ENCODE measurements at regions not wholly inside any gene's neighbourhood (a gene's known extent, or its start where the extent isn't known, plus 50 kb on each side); places are given as distances from the start of the nearest gene placed in this dataset.

DNA sequence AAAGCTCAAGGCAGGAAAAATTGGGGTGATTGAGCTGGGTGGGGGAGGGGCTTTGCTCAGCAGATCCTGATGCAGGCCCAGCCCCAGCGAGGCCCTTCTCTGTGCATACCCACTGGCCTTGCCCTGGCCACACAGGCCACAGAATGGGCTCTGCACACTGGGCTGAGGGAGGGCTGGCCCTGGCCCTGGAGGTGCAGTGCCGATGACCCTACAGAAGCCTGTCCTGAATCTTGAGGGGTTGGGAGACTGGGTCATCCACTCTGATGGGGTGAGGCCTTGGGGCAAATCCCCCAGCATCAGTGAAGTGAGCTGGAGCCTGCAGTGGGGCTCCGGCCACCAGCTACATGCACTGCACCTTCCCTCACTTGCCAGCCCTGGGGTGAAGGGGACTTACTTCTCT, 153.1 kb downstream of the URI1 start:
- TF ChIP-seq, protein P1, sequence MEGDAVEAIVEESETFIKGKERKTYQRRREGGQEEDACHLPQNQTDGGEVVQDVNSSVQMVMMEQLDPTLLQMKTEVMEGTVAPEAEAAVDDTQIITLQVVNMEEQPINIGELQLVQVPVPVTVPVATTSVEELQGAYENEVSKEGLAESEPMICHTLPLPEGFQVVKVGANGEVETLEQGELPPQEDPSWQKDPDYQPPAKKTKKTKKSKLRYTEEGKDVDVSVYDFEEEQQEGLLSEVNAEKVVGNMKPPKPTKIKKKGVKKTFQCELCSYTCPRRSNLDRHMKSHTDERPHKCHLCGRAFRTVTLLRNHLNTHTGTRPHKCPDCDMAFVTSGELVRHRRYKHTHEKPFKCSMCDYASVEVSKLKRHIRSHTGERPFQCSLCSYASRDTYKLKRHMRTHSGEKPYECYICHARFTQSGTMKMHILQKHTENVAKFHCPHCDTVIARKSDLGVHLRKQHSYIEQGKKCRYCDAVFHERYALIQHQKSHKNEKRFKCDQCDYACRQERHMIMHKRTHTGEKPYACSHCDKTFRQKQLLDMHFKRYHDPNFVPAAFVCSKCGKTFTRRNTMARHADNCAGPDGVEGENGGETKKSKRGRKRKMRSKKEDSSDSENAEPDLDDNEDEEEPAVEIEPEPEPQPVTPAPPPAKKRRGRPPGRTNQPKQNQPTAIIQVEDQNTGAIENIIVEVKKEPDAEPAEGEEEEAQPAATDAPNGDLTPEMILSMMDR (IDR thresholded peaks at IDR 0.05; ENCODE audit: insufficient read depth in 1 of 2, low read depth in 1 of 2, low read length in 1 of 2, severe bottlenecking in 1 of 2, unreplicated experiment in 1 of 2), result no peak
- Mint-ChIP-seq H3K27me3 (ENCODE audit: insufficient read depth, unreplicated experiment) (peaks cover 18% of the 10 kb centered on the region), H3K4me3 (ENCODE audit: unreplicated experiment) (no peak overlapping the region), H3K36me3 (ENCODE audit: insufficient read depth, unreplicated experiment) (no peaks in the 10 kb centered on the region), H3K9me3 (ENCODE audit: unreplicated experiment) (no peaks in the 10 kb centered on the region), H3K27ac (ENCODE audit: unreplicated experiment) (no peak overlapping the region), H3K4me1 (ENCODE audit: low read depth, unreplicated experiment) (no peaks in the 10 kb centered on the region)
- Histone ChIP-seq H3K9me3 (no peaks in the 10 kb centered on the region), H3K4me3 (ENCODE audit: low read depth, low read length) (no peak overlapping the region), H3K36me3 (ENCODE audit: control insufficient read depth, insufficient read depth, low read length) (no peaks in the 10 kb centered on the region), H3K4me1 (no peaks in the 10 kb centered on the region), H3K27me3 (replicated peaks; ENCODE audit: control insufficient read depth, insufficient read depth, low read length) (no peaks in the 10 kb centered on the region)
- POLR2A ChIA-PET, result no interaction called here
- no TSS peak for BruUV-seq (replicated peaks)
- intact Hi-C loops (cut with micrococcal nuclease; ENCODE audit: unreplicated experiment), result no loop called here
- CTCF ChIA-PET, result no interaction called here
- DNase-seq, result no peak

DNA sequence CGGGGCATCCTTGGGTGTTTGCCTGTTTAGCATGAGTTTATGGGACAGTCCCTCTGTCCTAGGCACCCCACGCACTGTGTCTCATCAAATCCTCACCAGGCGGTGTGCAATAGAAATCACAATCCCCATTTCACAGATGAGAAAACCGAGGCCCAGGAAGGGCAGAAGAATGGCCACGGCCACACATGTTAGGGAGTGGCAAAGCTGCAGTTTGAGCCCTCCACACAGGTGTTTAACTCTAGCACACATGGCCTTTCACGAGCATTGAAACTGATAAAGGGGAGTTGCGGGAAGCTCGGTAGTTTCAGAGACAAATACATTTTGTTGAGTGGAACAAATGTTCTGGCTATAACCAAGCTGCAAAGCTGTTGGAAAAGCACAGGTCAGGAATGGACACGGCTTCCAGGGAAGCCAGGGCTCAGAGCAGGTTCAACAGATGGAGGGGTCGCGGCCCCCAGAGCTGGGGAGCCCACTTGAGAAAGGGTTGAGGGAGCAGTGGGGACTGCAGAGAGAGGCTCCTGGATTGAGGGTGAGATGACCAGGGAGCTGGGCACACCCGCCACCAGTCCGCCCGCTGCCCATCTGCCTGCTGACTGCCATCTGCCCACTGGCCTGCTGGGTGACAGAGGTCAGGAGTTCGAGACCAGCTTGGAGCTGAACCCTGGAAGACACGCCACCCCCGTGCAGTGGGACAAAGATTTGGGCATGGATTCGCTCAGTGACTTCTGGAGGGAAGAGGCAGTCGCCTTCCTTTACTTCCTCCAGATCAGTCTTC, 154.7 kb downstream of the URI1 start:
- H3K27me3 Mint-ChIP-seq (ENCODE audit: insufficient read depth, unreplicated experiment), result peaks cover 15% of the 10 kb centered on the region

DNA sequence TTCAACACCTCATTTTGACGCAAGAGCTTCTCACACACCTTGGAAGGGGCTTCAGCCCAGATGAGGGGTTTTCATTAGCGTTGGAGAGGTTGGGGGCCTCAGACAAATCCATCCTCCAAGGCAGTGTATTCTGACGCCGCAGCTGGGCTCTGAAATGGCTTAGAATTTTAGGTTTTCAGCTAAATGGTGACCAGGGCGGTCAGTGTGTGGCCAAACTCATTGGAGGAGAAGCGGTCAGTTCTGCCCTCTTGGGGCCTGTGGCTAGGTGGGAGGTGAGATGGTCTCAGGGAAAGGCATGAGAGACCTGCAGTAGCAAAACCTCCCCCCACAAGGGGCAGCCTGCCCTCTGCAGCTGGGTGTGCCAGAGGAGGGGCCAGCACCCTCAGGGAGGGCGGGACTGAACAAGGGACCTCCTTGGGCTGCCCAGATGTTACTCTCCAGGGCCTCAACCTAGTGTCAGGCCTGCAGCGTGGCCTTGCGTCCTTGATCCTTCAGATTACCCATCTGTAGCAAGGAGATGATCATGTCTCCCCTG, 155.8 kb downstream of the URI1 start:
- H3K4me3 Mint-ChIP-seq (ENCODE audit: unreplicated experiment), result no peak overlapping the region
- H3K27ac Mint-ChIP-seq (ENCODE audit: unreplicated experiment), result no peak overlapping the region
- Histone ChIP-seq H3K27me3 (replicated peaks; ENCODE audit: control insufficient read depth, insufficient read depth, low read length) (no peaks in the 10 kb centered on the region), H3K4me3 (ENCODE audit: low read depth, low read length) (no peak overlapping the region), H3K36me3 (ENCODE audit: control insufficient read depth, insufficient read depth, low read length) (no peaks in the 10 kb centered on the region), H3K9me3 (no peaks in the 10 kb centered on the region), H3K4me1 (no peaks in the 10 kb centered on the region)
- ChIA-PET POLR2A (no interaction called here), CTCF (no interaction called here)
- no peaks in the 10 kb centered on the region for H3K36me3 Mint-ChIP-seq (ENCODE audit: insufficient read depth, unreplicated experiment)
- TF ChIP-seq, protein P1 (IDR thresholded peaks at IDR 0.05; ENCODE audit: insufficient read depth in 1 of 2, low read depth in 1 of 2, low read length in 1 of 2, severe bottlenecking in 1 of 2, unreplicated experiment in 1 of 2), result no peak
- no peaks in the 10 kb centered on the region for H3K9me3 Mint-ChIP-seq (ENCODE audit: unreplicated experiment)
- H3K27me3 Mint-ChIP-seq (ENCODE audit: insufficient read depth, unreplicated experiment), result peaks cover 15% of the 10 kb centered on the region
- intact Hi-C loops (cut with micrococcal nuclease; ENCODE audit: unreplicated experiment), result no loop called here
- H3K4me1 Mint-ChIP-seq (ENCODE audit: low read depth, unreplicated experiment), result no peaks in the 10 kb centered on the region
- BruUV-seq (replicated peaks), result no TSS peak
- DNase-seq, result no peak

More for the DNA sequence above, 154.7 kb downstream of the URI1 start:
- CTCF ChIA-PET, result no interaction called here
- no peaks in the 10 kb centered on the region for H3K9me3 Mint-ChIP-seq (ENCODE audit: unreplicated experiment)
- intact Hi-C loops (cut with micrococcal nuclease; ENCODE audit: unreplicated experiment), result no loop called here
- TF ChIP-seq, protein P1 (IDR thresholded peaks at IDR 0.05; ENCODE audit: insufficient read depth in 1 of 2, low read depth in 1 of 2, low read length in 1 of 2, severe bottlenecking in 1 of 2, unreplicated experiment in 1 of 2), result no peak
- H3K4me1 Mint-ChIP-seq (ENCODE audit: low read depth, unreplicated experiment), result no peaks in the 10 kb centered on the region
- Histone ChIP-seq H3K4me1 (no peaks in the 10 kb centered on the region), H3K9me3 (no peaks in the 10 kb centered on the region), H3K27me3 (replicated peaks; ENCODE audit: control insufficient read depth, insufficient read depth, low read length) (no peaks in the 10 kb centered on the region), H3K36me3 (ENCODE audit: control insufficient read depth, insufficient read depth, low read length) (no peaks in the 10 kb centered on the region), H3K4me3 (ENCODE audit: low read depth, low read length) (no peak overlapping the region)
- POLR2A ChIA-PET, result no interaction called here
- H3K27ac Mint-ChIP-seq (ENCODE audit: unreplicated experiment), result no peak overlapping the region
- H3K36me3 Mint-ChIP-seq (ENCODE audit: insufficient read depth, unreplicated experiment), result no peaks in the 10 kb centered on the region
- no TSS peak for BruUV-seq (replicated peaks)
- no peak for DNase-seq
- no peak overlapping the region for H3K4me3 Mint-ChIP-seq (ENCODE audit: unreplicated experiment)
